Right atrium auricular region (tissue), 2 donors: ENCODE measurements at regions not wholly inside any gene's neighbourhood (a gene's known extent, or its start where the extent isn't known, plus 50 kb on each side); places are given as distances from the start of the nearest gene placed in this dataset.

Experiments
- DNase-seq: peaks from one replicate; pipeline ENCODE4 v3.0.0-alpha.2; 2019; ENCODE audit warnings: low spot score
- H3K27ac ChIP-seq, 2 donors: fragments of 200-600 bp; sonication (generic); 1 replicate in 1 of 2; 2 replicates in 1 of 2; pipeline ENCODE4 v1.5.1; 2016 to 2019
- H3K27me3 ChIP-seq, 2 donors: fragments of 200-600 bp; sonication (generic); one replicate each; pipeline versions ENCODE4 v1.5.1 to v1.6.0; 2017 to 2019
- H3K36me3 ChIP-seq: fragments of 200-600 bp; sonication (generic); one replicate; pipeline ENCODE4 v1.5.1; 2016
- H3K4me1 ChIP-seq, 2 donors: fragments of 200-600 bp; sonication (generic); one replicate each; pipeline versions ENCODE4 v1.5.1 to v1.6.0; 2017 to 2019
- H3K4me3 ChIP-seq, 2 donors: fragments of 200-600 bp; sonication (generic); 1 replicate in 1 of 2; 2 replicates in 1 of 2; pipeline ENCODE4 v1.5.1; 2017 to 2019; ENCODE audit warnings: mild to moderate bottlenecking in 1 of 2, moderate library complexity in 1 of 2
- H3K9me3 ChIP-seq, 2 donors: fragments of 200-600 bp; sonication (generic); one replicate each; pipeline ENCODE4 v1.5.1; 2019
- TF ChIP-seq, protein P1 (sequence below), 2 donors: fragments of 200-600 bp; sonication (generic); IDR thresholded peaks; one replicate each; pipeline ENCODE4 v1.5.1; 2019; ENCODE audit warnings: antibody characterized with exemption in 2 of 2

DNA sequence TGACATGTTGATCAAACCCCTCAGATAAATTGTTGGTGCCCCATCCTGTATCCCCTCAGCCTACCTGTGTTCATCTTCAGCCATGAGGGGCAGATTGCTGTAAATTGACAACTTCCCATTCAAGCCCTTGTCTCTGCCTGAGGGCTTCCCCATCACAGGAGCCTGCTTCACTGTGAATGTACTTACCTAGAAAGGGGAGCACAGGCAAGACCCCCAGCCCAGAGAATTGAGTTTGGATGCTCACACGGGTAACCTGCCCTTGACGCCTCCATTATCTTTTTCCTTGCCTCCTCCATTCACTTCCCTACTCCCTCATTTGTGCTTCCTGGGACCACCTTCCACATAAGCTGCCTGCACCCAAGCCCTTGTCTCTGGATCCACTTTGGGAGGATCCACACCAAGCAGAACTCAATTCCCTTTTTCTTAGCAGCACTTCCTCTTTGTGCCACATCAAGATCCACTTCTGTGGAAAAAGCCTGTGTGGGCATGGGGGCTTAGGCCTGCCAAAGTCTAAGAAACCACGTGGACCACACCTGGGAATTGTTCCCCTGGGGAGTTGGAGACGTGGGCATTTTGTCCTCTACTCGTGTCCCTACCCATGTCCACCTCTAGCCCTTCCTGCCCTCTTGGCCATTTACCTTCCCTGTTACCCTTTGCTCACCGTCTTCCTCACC lies 103.4 kb upstream of the FOXA2 start:
- Histone ChIP-seq H3K9me3 (no peaks in the 10 kb centered on the region), H3K27ac (no peak overlapping the region), H3K4me1 (peaks cover 0 to 7% of the 10 kb centered on the region in 2 donors), H3K4me3 (no peak overlapping the region), H3K27me3 (no peaks in the 10 kb centered on the region), H3K36me3 (no peaks in the 10 kb centered on the region)
- TF ChIP-seq, protein P1, sequence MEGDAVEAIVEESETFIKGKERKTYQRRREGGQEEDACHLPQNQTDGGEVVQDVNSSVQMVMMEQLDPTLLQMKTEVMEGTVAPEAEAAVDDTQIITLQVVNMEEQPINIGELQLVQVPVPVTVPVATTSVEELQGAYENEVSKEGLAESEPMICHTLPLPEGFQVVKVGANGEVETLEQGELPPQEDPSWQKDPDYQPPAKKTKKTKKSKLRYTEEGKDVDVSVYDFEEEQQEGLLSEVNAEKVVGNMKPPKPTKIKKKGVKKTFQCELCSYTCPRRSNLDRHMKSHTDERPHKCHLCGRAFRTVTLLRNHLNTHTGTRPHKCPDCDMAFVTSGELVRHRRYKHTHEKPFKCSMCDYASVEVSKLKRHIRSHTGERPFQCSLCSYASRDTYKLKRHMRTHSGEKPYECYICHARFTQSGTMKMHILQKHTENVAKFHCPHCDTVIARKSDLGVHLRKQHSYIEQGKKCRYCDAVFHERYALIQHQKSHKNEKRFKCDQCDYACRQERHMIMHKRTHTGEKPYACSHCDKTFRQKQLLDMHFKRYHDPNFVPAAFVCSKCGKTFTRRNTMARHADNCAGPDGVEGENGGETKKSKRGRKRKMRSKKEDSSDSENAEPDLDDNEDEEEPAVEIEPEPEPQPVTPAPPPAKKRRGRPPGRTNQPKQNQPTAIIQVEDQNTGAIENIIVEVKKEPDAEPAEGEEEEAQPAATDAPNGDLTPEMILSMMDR (IDR thresholded peaks at IDR 0.05): no peak
- no peak for DNase-seq

DNA sequence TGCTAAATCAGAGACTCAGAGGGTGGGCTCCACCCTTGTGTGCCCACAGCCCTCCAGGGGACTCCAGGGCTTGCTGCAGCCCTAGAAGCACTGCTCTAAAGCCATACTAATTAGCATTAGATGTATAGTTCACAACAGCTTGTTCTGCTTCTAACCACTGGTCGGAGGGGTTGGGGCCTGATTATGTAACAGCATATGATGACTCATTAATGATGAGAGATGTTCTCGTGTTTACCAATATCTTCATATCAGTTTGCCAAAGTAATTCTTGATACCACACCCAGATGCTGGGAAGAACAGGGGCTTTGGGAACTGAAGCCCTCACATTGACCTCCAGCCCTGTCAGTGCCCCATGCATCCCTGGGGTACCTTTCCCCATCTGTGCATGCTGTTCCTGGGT lies 104.1 kb upstream of the FOXA2 start:
- no peaks in the 10 kb centered on the region for H3K36me3 ChIP-seq
- DNase-seq: no peak

DNA sequence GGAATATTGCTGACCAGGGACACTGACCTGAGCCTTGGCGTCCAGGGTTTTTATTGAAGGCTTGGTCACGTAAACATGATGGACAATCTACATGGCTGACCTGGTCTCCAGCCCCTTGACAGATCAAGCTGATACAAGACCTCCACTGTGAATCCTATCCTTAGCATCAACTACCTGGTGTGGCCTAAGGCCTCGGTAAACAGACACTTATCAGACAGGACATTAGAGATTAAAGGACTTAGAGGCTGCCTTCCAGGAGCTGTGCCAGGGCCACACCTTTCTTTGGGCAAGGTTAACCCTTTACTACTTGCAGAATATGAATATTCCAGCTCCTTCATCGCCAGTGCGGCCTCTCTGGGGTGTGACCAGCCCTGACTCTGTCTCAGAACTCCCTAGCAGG lies 104.9 kb upstream of the FOXA2 start:
- TF ChIP-seq, protein P1 (IDR thresholded peaks at IDR 0.05): no peak
- Histone ChIP-seq H3K27ac (no peak overlapping the region), H3K4me1 (peaks cover 0 to 7% of the 10 kb centered on the region in 2 donors), H3K4me3 (no peak overlapping the region), H3K9me3 (no peaks in the 10 kb centered on the region), H3K36me3 (no peaks in the 10 kb centered on the region), H3K27me3 (no peaks in the 10 kb centered on the region)
- no peak for DNase-seq

More for the DNA sequence above, 104.1 kb upstream of the FOXA2 start:
- Histone ChIP-seq H3K4me1 (peaks cover 0 to 7% of the 10 kb centered on the region in 2 donors), H3K4me3 (no peak overlapping the region), H3K27me3 (no peaks in the 10 kb centered on the region), H3K9me3 (no peaks in the 10 kb centered on the region), H3K27ac (no peak overlapping the region)
- TF ChIP-seq, protein P1 (IDR thresholded peaks at IDR 0.05): no peak

DNA sequence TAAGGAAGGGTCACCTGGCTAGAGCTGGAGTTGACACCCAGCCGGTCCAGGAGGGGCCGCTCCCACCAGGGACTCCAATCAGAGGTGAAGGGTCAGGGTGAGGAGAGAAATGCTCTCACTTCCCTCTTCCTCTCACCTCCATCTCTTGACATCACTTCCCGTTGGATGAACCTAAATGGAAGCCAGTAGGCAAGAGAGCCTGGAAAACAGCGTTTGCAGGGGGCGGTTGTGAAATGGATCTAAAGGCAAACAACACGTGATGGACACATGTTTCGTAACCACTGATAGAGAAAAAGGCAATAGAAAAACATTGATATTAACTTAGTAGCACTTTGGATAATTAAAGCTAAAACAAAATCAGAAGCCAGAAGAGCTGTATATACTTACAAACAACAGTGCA lies 105.6 kb upstream of the FOXA2 start:
- Histone ChIP-seq H3K9me3 (no peaks in the 10 kb centered on the region), H3K4me3 (no peak overlapping the region), H3K27me3 (no peaks in the 10 kb centered on the region), H3K4me1 (peaks cover 0 to 7% of the 10 kb centered on the region in 2 donors), H3K36me3 (no peaks in the 10 kb centered on the region), H3K27ac (no peak overlapping the region)
- no peak for DNase-seq
- TF ChIP-seq, protein P1 (IDR thresholded peaks at IDR 0.05): no peak

DNA sequence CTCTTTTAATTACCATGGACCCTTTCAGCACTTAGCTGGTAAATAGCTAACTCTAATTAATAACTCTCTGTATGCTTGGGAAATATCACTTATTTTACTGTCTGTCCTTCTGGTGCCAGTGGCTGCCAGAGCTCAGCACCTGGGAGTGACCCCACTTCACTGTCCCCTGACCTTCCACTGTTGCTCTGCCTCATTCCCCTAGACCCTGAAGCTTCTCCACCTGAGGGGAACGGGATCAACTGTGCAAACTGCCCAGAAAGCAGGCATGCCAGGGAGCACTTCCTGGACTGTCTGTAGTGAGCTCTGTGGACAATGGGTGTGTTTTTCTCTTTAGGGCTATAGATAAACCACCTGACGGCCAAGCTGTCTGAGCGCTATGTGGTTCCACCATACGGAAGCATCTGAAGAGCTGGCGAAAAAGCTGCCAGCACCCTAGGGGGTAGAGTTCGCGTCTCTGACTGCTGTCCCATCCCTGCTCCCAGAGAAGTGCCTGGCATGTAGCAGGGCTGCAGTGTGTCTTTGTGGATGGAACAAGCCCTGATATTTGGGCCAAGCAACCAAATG lies 106.3 kb upstream of the FOXA2 start:
- peaks cover 0 to 7% of the 10 kb centered on the region in 2 donors for H3K4me1 ChIP-seq
- TF ChIP-seq, protein P1 (IDR thresholded peaks at IDR 0.05): no peak
- H3K9me3 ChIP-seq: no peaks in the 10 kb centered on the region
- H3K27me3 ChIP-seq: no peaks in the 10 kb centered on the region
- H3K36me3 ChIP-seq: no peaks in the 10 kb centered on the region
- H3K27ac ChIP-seq: no peak overlapping the region
- H3K4me3 ChIP-seq: no peak overlapping the region
- no peak for DNase-seq
